ENCODE measurements at regions not wholly inside any gene's neighbourhood (a gene's known extent, or its start where the extent isn't known, plus 50 kb on each side); places are given as distances from the start of the nearest gene placed in this dataset.

- H2BK120ac ChIP-seq (replicated peaks; ENCODE audit: low read depth, low read length), result no peak overlapping the region
- H2BK5ac ChIP-seq (ENCODE audit: low read depth, low read length), result no peak overlapping the region
- no peak overlapping the region for H3K27ac ChIP-seq (ENCODE audit: low read depth, low read length)
- FAIRE-seq (no peak), DNase-seq (ENCODE audit: low read depth in 1 of 2, low spot score in 2 of 2) (no peak)
- no peak overlapping the region for H3K14ac ChIP-seq (ENCODE audit: insufficient read length)
- no peak overlapping the region for H3K56ac ChIP-seq (replicated peaks; ENCODE audit: insufficient read length, low read depth, low read length)
- H3K4ac ChIP-seq (replicated peaks; ENCODE audit: insufficient read length, low read depth, low read length), result no peak overlapping the region
- H3K23me2 ChIP-seq (ENCODE audit: low read depth, low read length), result no peaks in the 10 kb centered on the region
- no peak overlapping the region for H2BK20ac ChIP-seq (ENCODE audit: low read length)
- H3K27me3 ChIP-seq (replicated peaks in 1 of 4; ENCODE audit: control insufficient read depth in 3 of 4, extremely low read depth in 1 of 4, insufficient read depth in 3 of 4, low read length in 3 of 4), result no peaks in the 10 kb centered on the region
- H4K8ac ChIP-seq (ENCODE audit: extremely low read depth, insufficient read depth, low read length), result no peak overlapping the region
- H2AFZ ChIP-seq (ENCODE audit: low read length), result no peak overlapping the region
- no peaks in the 10 kb centered on the region for H3K36me3 ChIP-seq (ENCODE audit: control insufficient read depth in 2 of 4, insufficient read depth in 4 of 4, low read length in 3 of 4)
- peaks cover 0 to 3% (median 2%) of the 10 kb centered on the region in 4 experiments; a peak in 3 of 7 replicates for H3K4me1 ChIP-seq (replicated peaks in 1 of 4; ENCODE audit: control insufficient read depth in 3 of 4, insufficient read depth in 4 of 4, low read length in 3 of 4)
- POLR2A ChIA-PET (ENCODE audit: partially characterized antibody), result interaction anchor here (0.6 kb wide), 1 partner anchor 114 kb away, joined by 3 read pairs; no protein-coding TSS in a partner anchor
- no peak overlapping the region for H4K5ac ChIP-seq (ENCODE audit: insufficient read length, low read depth, low read length)
- 100% methylated on average over 2 of the region's 2 CpGs; no CpG with 5 or more reads in 1 of the 2 experiments for WGBS, 2 experiments (ENCODE audit: extremely low coverage in 1 of 2, insufficient coverage in 1 of 2, insufficient read length in 1 of 2, insufficient replicate concordance in 2 of 2, low coverage in 1 of 2, low lambda C conversion rate in 2 of 2, missing lambda C conversion rate in 1 of 2)
- no peak overlapping the region for H3K18ac ChIP-seq (ENCODE audit: extremely low read depth, low read length)
- no peaks in the 10 kb centered on the region for H3K79me2 ChIP-seq (ENCODE audit: control insufficient read depth in 1 of 2, insufficient read depth in 2 of 2, low read length in 2 of 2)
- H2BK12ac ChIP-seq (ENCODE audit: low read depth, low read length), result no peak overlapping the region
- H2BK15ac ChIP-seq (ENCODE audit: low read length), result no peak overlapping the region
- no peak overlapping the region for H2AK5ac ChIP-seq (ENCODE audit: low read depth, low read length)
- H3K4me3 ChIP-seq (ENCODE audit: extremely low read depth in 1 of 4, insufficient read depth in 2 of 4, low read depth in 3 of 4, low read length in 4 of 4), result no peak overlapping the region
- CTCF ChIA-PET (ENCODE audit: partially characterized antibody), result interaction anchor here (1.2 to 2.7 kb wide), 5 partner anchors 10 to 184 kb away, joined by 3 to 8 read pairs (median 5); no protein-coding TSS in a partner anchor
- no peaks in the 10 kb centered on the region for H4K20me1 ChIP-seq (replicated peaks in 1 of 2; ENCODE audit: control insufficient read depth in 1 of 2, insufficient read depth in 2 of 2, low read length in 2 of 2)
- H3K9ac ChIP-seq (replicated peaks in 1 of 4; ENCODE audit: extremely low read depth in 1 of 4, low read depth in 3 of 4, low read length in 3 of 4), result no peak overlapping the region
- TF ChIP-seq BRCA1 (IDR thresholded peaks at IDR 0.05; ENCODE audit: low read depth, low read length), result no peak
- TF ChIP-seq EGR1 (IDR thresholded peaks at IDR 0.05; ENCODE audit: borderline replicate concordance, low read depth, low read length), result no peak
- no peak for TF ChIP-seq CREB1 (IDR thresholded peaks at IDR 0.05)
- TF ChIP-seq POLR2A (IDR thresholded peaks at IDR 0.05; ENCODE audit: control extremely low read depth in 1 of 2, low read depth in 2 of 2, low read length in 2 of 2), result no peak
- TF ChIP-seq YY1 (IDR thresholded peaks at IDR 0.05; ENCODE audit: low read depth, low read length), result no peak
- H3K79me1 ChIP-seq (ENCODE audit: low read depth, low read length), result no peaks in the 10 kb centered on the region
- no peak overlapping the region for H3K4me2 ChIP-seq (ENCODE audit: insufficient read depth in 1 of 2, low read depth in 2 of 2, low read length in 2 of 2)
- no peak overlapping the region for H3K23ac ChIP-seq (ENCODE audit: insufficient read length)
- H3K9me3 ChIP-seq (ENCODE audit: insufficient read depth in 2 of 2, low read depth in 1 of 2, low read length in 1 of 2), result no peaks in the 10 kb centered on the region
- H4K91ac ChIP-seq (replicated peaks; ENCODE audit: insufficient read length, low read length), result no peak overlapping the region
Observed at GRCh38 chr2:15820927-15821326, 119.4 kb upstream of the MYCN start.
